OCI-LY1 (cell line): ENCODE measurements at regions not wholly inside any gene's neighbourhood (a gene's known extent, or its start where the extent isn't known, plus 50 kb on each side); places are given as distances from the start of the nearest gene placed in this dataset.

Experiments
- CTCF ChIP-seq: fragments of 200-600 bp; sonication (generic), shearing (Covaris generic); IDR thresholded peaks from 2 replicates; pipeline ENCODE4 v1.5.1; 2017; ENCODE audit warnings: mild to moderate bottlenecking, antibody characterized with exemption, low read length, moderate library complexity, mixed read lengths
- EZH2 ChIP-seq: fragments of 200-600 bp; sonication (generic), shearing (Covaris generic); IDR thresholded peaks from 2 replicates; pipeline ENCODE4 v1.8.0; 2017; ENCODE audit warnings: borderline replicate concordance, mixed run types, mild to moderate bottlenecking, antibody characterized with exemption, low read length, moderate library complexity, mixed read lengths

- TF ChIP-seq CTCF, result no peak
- TF ChIP-seq EZH2, result no peak
These were observed 653.7 kb downstream of the DCDC2C start for GRCh38 chr2:4357121-4357520.
